Type B pancreatic cell (in vitro differentiated cells): ENCODE measurements at regions not wholly inside any gene's neighbourhood (a gene's known extent, or its start where the extent isn't known, plus 50 kb on each side); places are given as distances from the start of the nearest gene placed in this dataset.

Experiments used
- DNase-seq: peaks from one replicate; pipeline ENCODE4 v3.0.0; 2021; ENCODE audit warnings: mixed read lengths; ENCODE audit not compliant: unreplicated experiment; ENCODE audit errors: extremely low spot score
- H3K27ac Mint-ChIP-seq: 2 replicates; pipeline ENCODE4 v1.8.0; 2021; ENCODE audit warnings: mild to moderate bottlenecking, mixed read lengths
- H3K27me3 Mint-ChIP-seq: 2 replicates; pipeline ENCODE4 v1.8.0; 2021; ENCODE audit warnings: mixed read lengths
- H3K36me3 Mint-ChIP-seq: 2 replicates; pipeline ENCODE4 v1.8.0; 2021; ENCODE audit warnings: mixed read lengths
- H3K4me1 Mint-ChIP-seq: one replicate; pipeline ENCODE4 v1.8.0; 2021; ENCODE audit warnings: mixed read lengths; ENCODE audit not compliant: unreplicated experiment
- H3K4me3 Mint-ChIP-seq: 2 replicates; pipeline ENCODE4 v1.8.0; 2021; ENCODE audit warnings: mild to moderate bottlenecking, mixed read lengths
- H3K9me3 Mint-ChIP-seq: 2 replicates; pipeline ENCODE4 v1.8.0; 2021; ENCODE audit warnings: mixed read lengths
- TF ChIP-seq, protein P1 (sequence below): fragments of 200-600 bp; sonication (generic); conservative IDR thresholded peaks from 2 replicates; pipeline ENCODE4 v1.5.0; 2021; ENCODE audit warnings: antibody characterized with exemption, mild to moderate bottlenecking

DNA sequence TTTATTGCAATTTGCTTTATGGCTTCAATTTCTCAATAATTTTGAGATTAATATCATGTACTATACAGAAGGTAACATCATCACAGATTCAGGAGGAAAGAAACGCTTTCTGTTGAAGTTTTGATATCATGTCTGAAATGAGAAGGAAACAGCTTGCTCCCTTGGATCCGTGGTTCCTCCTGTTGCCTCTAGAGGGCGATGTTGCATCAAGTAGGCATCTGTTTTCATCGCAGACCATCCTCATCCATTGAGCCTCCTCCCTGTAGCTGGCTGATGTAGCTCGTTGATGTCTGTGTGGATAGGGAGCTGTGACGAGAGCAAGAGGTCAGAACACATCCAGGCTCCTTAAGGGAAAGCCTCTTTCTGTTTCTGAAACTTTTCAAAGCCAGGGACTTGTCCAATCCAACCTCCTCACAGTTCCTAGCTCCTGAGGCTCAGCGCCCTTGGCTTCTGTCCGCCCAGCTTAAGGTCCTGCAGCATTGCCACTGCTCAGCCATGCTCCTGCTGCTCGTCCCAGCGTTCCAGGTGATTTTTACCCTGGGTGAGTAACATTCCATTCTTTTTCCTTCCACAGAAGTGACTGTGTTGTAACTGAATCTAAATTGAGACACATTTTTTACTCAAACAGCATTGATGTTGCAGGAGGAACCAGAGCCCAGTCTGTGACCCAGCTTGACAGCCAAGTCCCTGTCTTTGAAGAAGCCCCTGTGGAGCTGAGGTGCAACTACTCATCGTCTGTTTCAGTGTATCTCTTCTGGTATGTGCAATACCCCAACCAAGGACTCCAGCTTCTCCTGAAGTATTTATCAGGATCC lies 304.8 kb upstream of the OR4E1 start:
- Mint-ChIP-seq H3K27ac (no peak overlapping the region), H3K4me3 (no peak overlapping the region), H3K27me3 (peaks cover 46% of the 10 kb centered on the region), H3K9me3 (no peaks in the 10 kb centered on the region), H3K36me3 (no peaks in the 10 kb centered on the region), H3K4me1 (no peaks in the 10 kb centered on the region)
- no peak for DNase-seq
- TF ChIP-seq, protein P1, sequence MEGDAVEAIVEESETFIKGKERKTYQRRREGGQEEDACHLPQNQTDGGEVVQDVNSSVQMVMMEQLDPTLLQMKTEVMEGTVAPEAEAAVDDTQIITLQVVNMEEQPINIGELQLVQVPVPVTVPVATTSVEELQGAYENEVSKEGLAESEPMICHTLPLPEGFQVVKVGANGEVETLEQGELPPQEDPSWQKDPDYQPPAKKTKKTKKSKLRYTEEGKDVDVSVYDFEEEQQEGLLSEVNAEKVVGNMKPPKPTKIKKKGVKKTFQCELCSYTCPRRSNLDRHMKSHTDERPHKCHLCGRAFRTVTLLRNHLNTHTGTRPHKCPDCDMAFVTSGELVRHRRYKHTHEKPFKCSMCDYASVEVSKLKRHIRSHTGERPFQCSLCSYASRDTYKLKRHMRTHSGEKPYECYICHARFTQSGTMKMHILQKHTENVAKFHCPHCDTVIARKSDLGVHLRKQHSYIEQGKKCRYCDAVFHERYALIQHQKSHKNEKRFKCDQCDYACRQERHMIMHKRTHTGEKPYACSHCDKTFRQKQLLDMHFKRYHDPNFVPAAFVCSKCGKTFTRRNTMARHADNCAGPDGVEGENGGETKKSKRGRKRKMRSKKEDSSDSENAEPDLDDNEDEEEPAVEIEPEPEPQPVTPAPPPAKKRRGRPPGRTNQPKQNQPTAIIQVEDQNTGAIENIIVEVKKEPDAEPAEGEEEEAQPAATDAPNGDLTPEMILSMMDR: peak; percentile 85

DNA sequence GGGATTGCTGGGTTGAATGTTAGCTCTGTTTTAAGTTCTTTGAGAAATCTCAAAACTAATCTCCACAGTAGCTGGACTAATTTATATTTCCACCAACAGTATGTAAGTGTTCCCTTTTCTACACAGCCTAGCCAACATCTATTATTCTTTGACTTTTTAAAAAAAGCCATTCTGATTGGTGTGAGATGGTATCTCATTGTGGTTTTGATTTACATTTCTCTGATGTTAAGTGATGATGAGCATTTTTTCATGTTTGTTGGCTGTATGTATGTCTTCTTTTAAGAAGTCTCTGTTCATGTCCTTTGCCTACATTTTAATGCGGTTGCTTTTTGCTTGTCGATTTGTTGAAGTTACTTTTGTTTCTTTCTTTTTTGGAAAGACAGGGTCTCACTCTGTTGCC lies 301.1 kb upstream of the OR4E1 start:
- Mint-ChIP-seq H3K36me3 (no peaks in the 10 kb centered on the region), H3K27ac (no peak overlapping the region), H3K27me3 (peaks cover 75% of the 10 kb centered on the region), H3K9me3 (no peaks in the 10 kb centered on the region), H3K4me1 (no peaks in the 10 kb centered on the region), H3K4me3 (no peak overlapping the region)
- DNase-seq: no peak
- TF ChIP-seq, protein P1: no peak

DNA sequence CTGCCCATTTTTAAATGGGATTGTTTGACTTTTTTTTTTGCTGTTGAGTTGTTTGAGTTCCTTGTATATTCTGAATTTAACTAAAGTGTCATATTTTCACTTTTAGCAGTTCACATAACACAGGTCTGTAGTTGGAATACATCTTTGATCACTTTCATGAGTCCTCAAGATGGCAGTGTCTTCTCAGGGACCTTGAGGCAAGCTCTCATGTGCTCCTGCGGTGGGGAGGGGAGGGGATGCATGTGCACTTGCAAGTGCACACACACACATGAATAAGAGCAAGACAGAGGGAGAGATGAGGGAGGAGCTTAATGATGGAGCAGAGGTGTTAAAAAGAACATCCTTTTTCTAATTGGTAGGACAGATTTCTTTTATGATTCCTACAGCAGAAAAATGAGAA lies 291.4 kb upstream of the OR4E1 start:
- Mint-ChIP-seq H3K27ac (no peak overlapping the region), H3K4me1 (no peaks in the 10 kb centered on the region), H3K4me3 (no peak overlapping the region), H3K9me3 (no peaks in the 10 kb centered on the region), H3K36me3 (no peaks in the 10 kb centered on the region), H3K27me3 (peaks cover 15% of the 10 kb centered on the region)
- no peak for DNase-seq
- TF ChIP-seq, protein P1: no peak

DNA sequence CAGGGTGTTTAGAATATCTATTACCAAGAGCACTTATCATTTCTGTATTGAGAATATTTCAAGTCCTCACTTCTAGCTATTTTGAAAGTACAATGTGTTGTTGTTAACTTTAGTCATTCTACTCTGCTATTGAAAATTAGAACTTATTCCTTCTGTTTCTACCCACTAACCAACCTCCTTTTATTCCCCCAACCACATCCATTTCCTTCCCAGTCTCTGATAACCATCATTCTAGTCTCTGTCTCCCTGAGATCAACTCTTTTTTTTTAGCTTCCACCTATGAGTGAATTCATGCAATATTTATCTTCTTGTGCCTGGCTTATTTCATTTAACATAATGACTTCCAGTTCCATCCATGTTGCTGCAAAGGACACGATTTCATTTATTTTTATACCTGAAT lies 290.6 kb upstream of the OR4E1 start:
- TF ChIP-seq, protein P1: no peak
- H3K27ac Mint-ChIP-seq: no peak overlapping the region
- peaks cover 11% of the 10 kb centered on the region for H3K27me3 Mint-ChIP-seq
- no peaks in the 10 kb centered on the region for H3K9me3 Mint-ChIP-seq
- no peaks in the 10 kb centered on the region for H3K36me3 Mint-ChIP-seq
- H3K4me1 Mint-ChIP-seq: no peaks in the 10 kb centered on the region
- H3K4me3 Mint-ChIP-seq: no peak overlapping the region
- no peak for DNase-seq

DNA sequence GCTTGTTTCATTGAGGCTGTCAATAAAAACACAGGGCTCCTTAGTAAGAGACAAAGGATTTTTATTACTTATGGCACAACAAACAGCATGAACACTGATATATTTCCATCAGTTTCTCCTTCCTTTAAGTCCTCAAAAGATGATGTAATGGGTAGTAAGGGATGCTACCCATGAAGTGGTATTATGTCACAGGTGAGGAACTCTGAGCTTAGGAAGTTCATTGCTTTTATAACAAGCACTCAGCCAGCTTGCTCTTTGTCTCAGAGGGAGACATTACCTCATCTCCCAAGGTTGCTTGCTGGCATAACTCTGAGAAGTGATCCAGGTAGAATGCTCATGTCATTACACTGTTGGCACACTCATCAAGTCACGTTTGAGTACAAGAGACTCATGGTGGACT lies 287.0 kb upstream of the OR4E1 start:
- H3K27me3 Mint-ChIP-seq: peaks cover 11% of the 10 kb centered on the region
- no peak overlapping the region for H3K27ac Mint-ChIP-seq
- no peaks in the 10 kb centered on the region for H3K9me3 Mint-ChIP-seq
- H3K4me3 Mint-ChIP-seq: no peak overlapping the region
- no peak for DNase-seq
- TF ChIP-seq, protein P1: no peak
- no peaks in the 10 kb centered on the region for H3K36me3 Mint-ChIP-seq
- H3K4me1 Mint-ChIP-seq: no peaks in the 10 kb centered on the region
